A673 (cell line): ENCODE measurements at regions not wholly inside any gene's neighbourhood (a gene's known extent, or its start where the extent isn't known, plus 50 kb on each side); places are given as distances from the start of the nearest gene placed in this dataset.

Source experiments
- CTCF ChIP-seq: fragments of 300-800, 200-600 bp; sonication (generic); conservative IDR thresholded peaks from 2 replicates; pipeline ENCODE4 v1.5.1; 2017; ENCODE audit warnings: low read depth, mild to moderate bottlenecking, antibody characterized with exemption, low read length, moderate library complexity, mixed read lengths
- EZH2 ChIP-seq: fragments of 200-600 bp; sonication (generic); IDR thresholded peaks from 2 replicates; pipeline ENCODE4 v1.6.1; 2017; ENCODE audit warnings: borderline replicate concordance, low read depth, mild to moderate bottlenecking, mixed read lengths, antibody characterized with exemption, low read length; ENCODE audit not compliant: poor library complexity, severe bottlenecking

DNA sequence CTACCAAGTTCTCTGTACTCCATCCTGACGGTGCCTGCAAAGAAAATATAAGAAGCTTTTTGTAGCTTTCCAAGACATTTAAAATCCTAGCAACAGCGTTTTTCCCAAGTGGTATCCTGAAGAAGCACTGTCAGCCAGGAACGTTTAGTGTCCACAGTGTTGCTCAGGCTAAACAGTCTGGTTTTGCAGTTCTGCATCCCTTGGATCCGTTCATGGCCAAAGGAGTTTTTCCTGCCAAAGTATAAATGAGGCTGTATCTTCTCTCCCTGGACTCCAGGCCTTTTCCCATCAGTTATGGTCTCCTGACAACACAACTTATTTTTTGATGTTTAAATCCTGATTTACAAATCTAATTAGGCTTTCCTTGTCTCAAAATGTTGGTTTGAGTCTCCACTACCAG, 925.8 kb downstream of the TLE1 start:
- no peak for TF ChIP-seq CTCF
- no peak for TF ChIP-seq EZH2
